ENCODE measurements at regions not wholly inside any gene's neighbourhood (a gene's known extent, or its start where the extent isn't known, plus 50 kb on each side); places are given as distances from the start of the nearest gene placed in this dataset.

DNA sequence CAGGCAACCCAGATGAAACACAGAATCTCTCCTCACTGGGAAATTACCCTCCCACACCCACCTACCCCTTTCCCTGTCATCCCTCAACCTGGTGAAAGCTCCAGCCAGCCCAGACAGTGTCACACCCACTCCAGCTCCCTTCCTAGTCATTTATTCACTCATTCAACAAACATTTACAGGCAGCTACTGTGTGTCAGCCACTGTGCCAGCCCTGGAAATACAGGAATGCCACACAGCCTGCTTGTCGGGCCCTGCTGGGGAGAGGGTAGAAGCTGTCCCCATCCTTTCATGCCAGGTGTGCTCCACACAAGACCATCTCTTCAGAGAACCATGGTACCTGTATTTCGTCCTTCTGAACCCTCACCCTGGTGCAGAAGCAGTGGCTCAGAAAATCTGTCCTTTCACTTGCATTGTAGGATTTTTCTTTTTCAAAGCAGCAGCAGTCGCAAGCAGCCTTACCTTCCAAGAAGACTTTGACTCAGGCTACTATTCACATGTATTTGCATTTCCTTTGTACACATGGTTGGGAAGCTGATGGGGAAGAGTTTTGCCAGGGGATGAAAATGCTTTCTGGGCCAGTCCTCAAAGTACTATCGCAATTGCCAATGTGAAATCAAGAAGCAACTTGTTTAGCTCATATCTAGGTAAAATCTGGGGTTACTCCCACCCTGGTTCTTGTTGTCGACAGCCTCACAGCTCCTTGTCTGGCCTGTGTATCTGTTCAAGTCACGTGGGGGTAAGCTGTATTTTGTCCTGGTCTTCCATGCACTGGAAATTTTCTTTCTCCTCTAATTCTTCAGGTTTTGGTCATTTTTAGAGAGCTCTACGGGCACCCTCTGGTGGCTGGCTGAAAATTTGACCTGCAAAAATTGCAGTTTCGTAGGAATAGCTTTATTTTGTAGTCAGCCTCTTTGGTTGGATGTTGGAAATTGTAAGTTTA, 147.4 kb upstream of the EGLN3 start (continued):
- no peak for TF ChIP-seq ZBTB2 (CRISPR knock-in tag; IDR thresholded peaks at IDR 0.05; ENCODE audit: low read depth)
- no peak for TF ChIP-seq U2AF2 (IDR thresholded peaks at IDR 0.05; ENCODE audit: low read depth, low read length)
- no peak for TF ChIP-seq KLF9 (CRISPR knock-in tag; IDR thresholded peaks at IDR 0.05; ENCODE audit: low read depth)
- TF ChIP-seq, protein P1, sequence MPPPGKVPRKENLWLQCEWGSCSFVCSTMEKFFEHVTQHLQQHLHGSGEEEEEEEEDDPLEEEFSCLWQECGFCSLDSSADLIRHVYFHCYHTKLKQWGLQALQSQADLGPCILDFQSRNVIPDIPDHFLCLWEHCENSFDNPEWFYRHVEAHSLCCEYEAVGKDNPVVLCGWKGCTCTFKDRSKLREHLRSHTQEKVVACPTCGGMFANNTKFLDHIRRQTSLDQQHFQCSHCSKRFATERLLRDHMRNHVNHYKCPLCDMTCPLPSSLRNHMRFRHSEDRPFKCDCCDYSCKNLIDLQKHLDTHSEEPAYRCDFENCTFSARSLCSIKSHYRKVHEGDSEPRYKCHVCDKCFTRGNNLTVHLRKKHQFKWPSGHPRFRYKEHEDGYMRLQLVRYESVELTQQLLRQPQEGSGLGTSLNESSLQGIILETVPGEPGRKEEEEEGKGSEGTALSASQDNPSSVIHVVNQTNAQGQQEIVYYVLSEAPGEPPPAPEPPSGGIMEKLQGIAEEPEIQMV (CRISPR knock-in tag; IDR thresholded peaks at IDR 0.05; ENCODE audit: low read depth) = 0 out of 2 replicates have a peak, but pooled peaks have one; percentile 64
- no peak for TF ChIP-seq ELF1 (CRISPR knock-in tag; IDR thresholded peaks at IDR 0.05)
- TF ChIP-seq POLR2A (IDR thresholded peaks at IDR 0.05; ENCODE audit: insufficient read depth in 1 of 2, low read depth in 2 of 2, low read length in 2 of 2) = no peak
- 0 out of 2 replicates have a peak, but pooled peaks have one; percentile 91 for TF ChIP-seq CC2D1A (CRISPR knock-in tag; IDR thresholded peaks at IDR 0.05)
- TF ChIP-seq ZNF761 (CRISPR knock-in tag; conservative IDR thresholded peaks at IDR 0.05) = no peak; the same call in 1 of the 2 replicates
- no peak for TF ChIP-seq ZNF460 (CRISPR knock-in tag; IDR thresholded peaks at IDR 0.05; ENCODE audit: borderline replicate concordance)
- TF ChIP-seq ZNF660 (CRISPR knock-in tag; IDR thresholded peaks at IDR 0.05; ENCODE audit: borderline replicate concordance, low read depth) = no peak
- TF ChIP-seq ZNF335 (CRISPR knock-in tag; IDR thresholded peaks at IDR 0.05) = no peak
- peak; percentile 15; the same call in 1 of the 2 replicates for TF ChIP-seq ZNF33A (CRISPR knock-in tag; IDR thresholded peaks at IDR 0.05; ENCODE audit: borderline replicate concordance)
- TF ChIP-seq ATM (IDR thresholded peaks at IDR 0.05; ENCODE audit: borderline replicate concordance) = no peak
- TF ChIP-seq, protein P2, sequence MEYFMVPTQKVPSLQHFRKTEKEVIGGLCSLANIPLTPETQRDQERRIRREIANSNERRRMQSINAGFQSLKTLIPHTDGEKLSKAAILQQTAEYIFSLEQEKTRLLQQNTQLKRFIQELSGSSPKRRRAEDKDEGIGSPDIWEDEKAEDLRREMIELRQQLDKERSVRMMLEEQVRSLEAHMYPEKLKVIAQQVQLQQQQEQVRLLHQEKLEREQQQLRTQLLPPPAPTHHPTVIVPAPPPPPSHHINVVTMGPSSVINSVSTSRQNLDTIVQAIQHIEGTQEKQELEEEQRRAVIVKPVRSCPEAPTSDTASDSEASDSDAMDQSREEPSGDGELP (IDR thresholded peaks at IDR 0.05; ENCODE audit: borderline replicate concordance, low read depth) = no peak
- TF ChIP-seq XBP1 (CRISPR knock-in tag; IDR thresholded peaks at IDR 0.05) = no peak
- no peak for TF ChIP-seq SP2 (CRISPR knock-in tag; IDR thresholded peaks at IDR 0.05)
- no peak for TF ChIP-seq KMT2B (CRISPR knock-in tag; IDR thresholded peaks at IDR 0.05)
- TF ChIP-seq HDAC2 (CRISPR knock-in tag; IDR thresholded peaks at IDR 0.05) = no peak
- 0 out of 2 replicates have a peak, but pooled peaks have one; percentile 52 for TF ChIP-seq ZFP36L1 (CRISPR knock-in tag; IDR thresholded peaks at IDR 0.05)
- TF ChIP-seq TSC22D2 (CRISPR knock-in tag; IDR thresholded peaks at IDR 0.05; ENCODE audit: borderline replicate concordance) = no peak
- no peak for TF ChIP-seq DMTF1 (CRISPR knock-in tag; IDR thresholded peaks at IDR 0.05)
- TF ChIP-seq ZNF30 (CRISPR knock-in tag; IDR thresholded peaks at IDR 0.05) = no peak
- TF ChIP-seq ZNF816 (CRISPR knock-in tag; IDR thresholded peaks at IDR 0.05; ENCODE audit: borderline replicate concordance) = no peak
- TF ChIP-seq, protein P3, sequence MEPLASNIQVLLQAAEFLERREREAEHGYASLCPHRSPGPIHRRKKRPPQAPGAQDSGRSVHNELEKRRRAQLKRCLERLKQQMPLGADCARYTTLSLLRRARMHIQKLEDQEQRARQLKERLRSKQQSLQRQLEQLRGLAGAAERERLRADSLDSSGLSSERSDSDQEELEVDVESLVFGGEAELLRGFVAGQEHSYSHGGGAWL (CRISPR knock-in tag; IDR thresholded peaks at IDR 0.05) = no peak
- TF ChIP-seq POLR2AphosphoS2 (IDR thresholded peaks at IDR 0.05; ENCODE audit: low read depth, low read length) = no peak

Data from HepG2 (cell line).